Endothelial cell of umbilical vein (primary cell): ENCODE measurements at regions not wholly inside any gene's neighbourhood (a gene's known extent, or its start where the extent isn't known, plus 50 kb on each side); places are given as distances from the start of the nearest gene placed in this dataset.

Experiments
- BruUV-seq: library from RNA; stranded (reverse); fragments of 400-500 nt; replicated peaks from 2 replicates; lab custom pipeline; 2021; lab: Mats Ljungman, UMichigan
- CTCF ChIA-PET: fragments of 300-600, 350-600 bp; sonication (Branson Sonifier 250); formaldehyde crosslinking; loops from one replicate; lab custom pipeline; 2021; ENCODE audit warnings: antibody characterized with exemption, inconsistent platforms; lab: Charles Lee
- POLR2A ChIA-PET: fragments of 300-600, 350-600 bp; sonication (Branson Sonifier 250); formaldehyde crosslinking; loops from one replicate; lab custom pipeline; 2021; ENCODE audit warnings: antibody characterized with exemption, inconsistent platforms; lab: Charles Lee
- DNase-seq: peaks from one replicate; pipeline ENCODE4 v3.0.0-alpha.2; 2011; ENCODE audit warnings: low read depth, low spot score
- FAIRE-seq: peaks from 2 replicates; lab custom pipeline; 2011; peaks lifted over from hg19 to GRCh38; lab: Jason Lieb, UNC
- H2AFZ ChIP-seq: 2 replicates; pipeline ENCODE4 v1.6.0; 2012; ENCODE audit warnings: low read depth, low read length, control low read depth, inconsistent platforms
- H3K27ac ChIP-seq: 2 replicates; pipeline ENCODE4 v1.5.1; 2011; ENCODE audit warnings: low read depth, mild to moderate bottlenecking, control low read depth, low read length, moderate library complexity; ENCODE audit not compliant: insufficient read depth
- H3K27me3 ChIP-seq, 2 experiments: 2 replicates each; pipeline versions ENCODE4 v1.6.0 to v1.6.1; 2011; ENCODE audit warnings: low read length in 2 of 2, mixed read lengths in 1 of 2; ENCODE audit not compliant: control insufficient read depth in 2 of 2, insufficient read depth in 2 of 2
- H3K36me3 ChIP-seq, 2 experiments: 2 replicates in 1 of 2; 3 replicates in 1 of 2; pipeline ENCODE4 v1.5.1; 2011; ENCODE audit warnings: low read length in 2 of 2, mild to moderate bottlenecking in 1 of 2, moderate library complexity in 1 of 2; ENCODE audit not compliant: control insufficient read depth in 2 of 2, insufficient read depth in 2 of 2; ENCODE audit errors: extremely low read depth in 1 of 2
- H3K4me1 ChIP-seq: 3 replicates; pipeline ENCODE4 v1.5.1; 2011; ENCODE audit warnings: mild to moderate bottlenecking, low read length; ENCODE audit not compliant: control insufficient read depth, insufficient read depth; ENCODE audit errors: extremely low read depth
- H3K4me2 ChIP-seq: 2 replicates; pipeline ENCODE4 v1.6.1; 2011; ENCODE audit warnings: low read length, control low read depth, mixed read lengths; ENCODE audit not compliant: insufficient read depth
- H3K4me3 ChIP-seq, 3 experiments: fragments of 200-600 bp in 1 of 3; sonication (generic), shearing (Covaris generic) in 1 of 3; replicated peaks in 1 of 3; 2 replicates each; pipeline ENCODE4 v1.5.1; 2011 to 2016; ENCODE audit warnings: control low read depth in 3 of 3, low read length in 3 of 3, mild to moderate bottlenecking in 2 of 3, inconsistent platforms in 1 of 3, low read depth in 1 of 3, moderate library complexity in 1 of 3; ENCODE audit not compliant: insufficient read depth in 1 of 3
- H3K79me2 ChIP-seq: 2 replicates; pipeline ENCODE4 v1.6.0; 2012; ENCODE audit warnings: low read length, inconsistent platforms; ENCODE audit not compliant: control insufficient read depth, insufficient read depth
- H3K9ac ChIP-seq: replicated peaks from 2 replicates; pipeline ENCODE3; 2011; ENCODE audit warnings: low read length, control low read depth; ENCODE audit not compliant: insufficient read depth; ENCODE audit errors: extremely low read depth
- H3K9me1 ChIP-seq: replicated peaks from 3 replicates; pipeline ENCODE4 v1.6.0; 2011; ENCODE audit warnings: mild to moderate bottlenecking, low read length; ENCODE audit not compliant: control insufficient read depth, insufficient read depth; ENCODE audit errors: extremely low read depth
- H3K9me3 ChIP-seq: replicated peaks from 2 replicates; pipeline ENCODE4 v1.5.1; 2012; ENCODE audit warnings: low read length, inconsistent platforms; ENCODE audit not compliant: control insufficient read depth, insufficient read depth
- H4K20me1 ChIP-seq: replicated peaks from 2 replicates; pipeline ENCODE3; 2011; ENCODE audit warnings: mild to moderate bottlenecking, low read length; ENCODE audit not compliant: control insufficient read depth, insufficient read depth; ENCODE audit errors: extremely low read depth
- EZH2 ChIP-seq: IDR thresholded peaks from 2 replicates; pipeline ENCODE4 v1.6.1; 2012; ENCODE audit warnings: borderline replicate concordance, low read depth, mild to moderate bottlenecking, moderate library complexity, low read length, inconsistent platforms; ENCODE audit not compliant: severe bottlenecking
- FOS ChIP-seq: IDR thresholded peaks from 2 replicates; pipeline ENCODE4 v1.6.1; 2011; ENCODE audit warnings: mild to moderate bottlenecking, low read length, moderate library complexity, borderline replicate concordance; ENCODE audit not compliant: insufficient read depth
- GATA2 ChIP-seq: IDR thresholded peaks from 2 replicates; pipeline ENCODE4 v1.7.0; 2011; ENCODE audit warnings: low read depth, mild to moderate bottlenecking, moderate library complexity, mixed read lengths, low read length; ENCODE audit not compliant: insufficient read length, insufficient read depth
- JUN ChIP-seq: IDR thresholded peaks from 2 replicates; pipeline ENCODE4 v1.6.1; 2011; ENCODE audit warnings: borderline replicate concordance, low read depth; ENCODE audit not compliant: insufficient read length, insufficient read depth
- MYC ChIP-seq: IDR thresholded peaks from one replicate; pipeline ENCODE4 v1.6.1; 2011; ENCODE audit warnings: mild to moderate bottlenecking, low read depth, low read length
- POLR2A ChIP-seq: IDR thresholded peaks from 2 replicates; pipeline ENCODE4 v1.6.1; 2012; ENCODE audit warnings: low read depth, mild to moderate bottlenecking, control low read depth, low read length
- POLR2AphosphoS5 ChIP-seq: IDR thresholded peaks from 2 replicates; pipeline ENCODE4 v1.6.1; 2012; ENCODE audit warnings: low read depth, mild to moderate bottlenecking, control low read depth, low read length, moderate library complexity; ENCODE audit not compliant: insufficient read depth
- dilution Hi-C: fragments of 300-500 bp; cut with MboI; formaldehyde crosslinking; loops from one replicate; pipeline ENCODE4 v1.15.0; 2019; ENCODE audit warnings: low sequenced_read_pairs; ENCODE audit not compliant: extremely low pct_ligation_motif_present
- intact Hi-C: fragments of 100-400 bp; cut with micrococcal nuclease; formaldehyde crosslinking; loops from one replicate; pipeline ENCODE4 v1.10.0; 2022
- TF ChIP-seq, protein P1 (sequence below): IDR thresholded peaks from 2 replicates; pipeline ENCODE4 v1.6.1; 2011; ENCODE audit not compliant: insufficient read depth, insufficient read length
- TF ChIP-seq, protein P2 (sequence below), 2 donors: IDR thresholded peaks; 1 replicate in 1 of 2; 2 replicates in 1 of 2; pipeline ENCODE4 v1.5.1; 2011; ENCODE audit warnings: low read length in 2 of 2, mild to moderate bottlenecking in 2 of 2, moderate library complexity in 2 of 2, control low read depth in 1 of 2, inconsistent platforms in 1 of 2, low read depth in 1 of 2; ENCODE audit not compliant: insufficient read depth in 1 of 2; ENCODE audit errors: extremely low read depth in 1 of 2

DNA sequence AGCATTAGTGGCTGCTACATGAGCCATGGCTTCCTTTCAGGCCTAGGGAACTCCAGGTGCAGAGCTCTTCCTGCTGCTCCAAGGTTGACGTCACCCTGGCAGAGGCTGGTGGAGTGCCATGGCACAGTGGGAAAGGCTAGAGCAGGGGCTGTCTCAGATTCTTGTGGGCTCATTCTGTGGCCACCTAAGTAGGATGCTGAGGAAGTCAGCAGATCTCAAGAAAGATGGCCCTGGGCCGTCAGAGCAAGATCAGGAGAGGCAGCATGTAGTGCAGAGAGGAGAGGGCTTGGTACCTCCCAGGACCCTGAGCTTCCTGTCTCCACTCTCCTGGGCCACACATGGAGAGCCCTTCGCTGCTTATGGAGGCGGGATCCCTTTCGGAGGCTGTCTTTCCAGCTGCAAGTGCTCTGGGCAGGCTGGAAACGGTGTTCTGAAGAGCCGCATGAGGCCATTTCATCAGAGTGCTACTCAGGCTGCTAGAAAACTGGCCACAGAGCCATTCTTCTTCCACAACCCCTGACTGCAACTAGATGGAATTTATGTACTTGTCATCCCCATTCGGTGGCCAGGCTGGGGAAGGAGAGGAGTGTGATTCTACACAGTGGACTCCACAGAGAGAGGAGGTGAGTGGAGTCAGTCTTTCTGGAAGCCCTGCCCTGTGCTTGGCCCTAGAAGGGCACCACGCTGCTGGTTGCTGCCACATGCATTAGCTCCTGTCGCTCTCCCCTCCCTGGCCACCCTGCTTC is 304.2 kb downstream of the RPS24 start:
- no TSS peak for BruUV-seq
- Histone ChIP-seq H3K4me2 (no peak overlapping the region), H3K4me1 (peaks cover 20% of the 10 kb centered on the region), H3K79me2 (no peaks in the 10 kb centered on the region), H3K9me1 (no peaks in the 10 kb centered on the region), H3K9ac (no peak overlapping the region), H3K4me3 (no peak overlapping the region), H3K27me3 (no peaks in the 10 kb centered on the region), H4K20me1 (no peaks in the 10 kb centered on the region), H3K9me3 (no peaks in the 10 kb centered on the region), H3K36me3 (no peaks in the 10 kb centered on the region), H3K27ac (no peak overlapping the region), H2AFZ (no peak overlapping the region)
- POLR2A ChIA-PET = no interaction called here
- CTCF ChIA-PET = interaction anchor here (1.4 kb wide), 1 partner anchor 290 kb away, joined by 3 read pairs; no protein-coding TSS in a partner anchor
- TF ChIP-seq, protein P1, sequence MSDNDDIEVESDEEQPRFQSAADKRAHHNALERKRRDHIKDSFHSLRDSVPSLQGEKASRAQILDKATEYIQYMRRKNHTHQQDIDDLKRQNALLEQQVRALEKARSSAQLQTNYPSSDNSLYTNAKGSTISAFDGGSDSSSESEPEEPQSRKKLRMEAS = no peak
- TF ChIP-seq EZH2 (no peak), POLR2AphosphoS5 (no peak), GATA2 (no peak), MYC (no peak), JUN (no peak), FOS (no peak), POLR2A (no peak)
- TF ChIP-seq, protein P2, sequence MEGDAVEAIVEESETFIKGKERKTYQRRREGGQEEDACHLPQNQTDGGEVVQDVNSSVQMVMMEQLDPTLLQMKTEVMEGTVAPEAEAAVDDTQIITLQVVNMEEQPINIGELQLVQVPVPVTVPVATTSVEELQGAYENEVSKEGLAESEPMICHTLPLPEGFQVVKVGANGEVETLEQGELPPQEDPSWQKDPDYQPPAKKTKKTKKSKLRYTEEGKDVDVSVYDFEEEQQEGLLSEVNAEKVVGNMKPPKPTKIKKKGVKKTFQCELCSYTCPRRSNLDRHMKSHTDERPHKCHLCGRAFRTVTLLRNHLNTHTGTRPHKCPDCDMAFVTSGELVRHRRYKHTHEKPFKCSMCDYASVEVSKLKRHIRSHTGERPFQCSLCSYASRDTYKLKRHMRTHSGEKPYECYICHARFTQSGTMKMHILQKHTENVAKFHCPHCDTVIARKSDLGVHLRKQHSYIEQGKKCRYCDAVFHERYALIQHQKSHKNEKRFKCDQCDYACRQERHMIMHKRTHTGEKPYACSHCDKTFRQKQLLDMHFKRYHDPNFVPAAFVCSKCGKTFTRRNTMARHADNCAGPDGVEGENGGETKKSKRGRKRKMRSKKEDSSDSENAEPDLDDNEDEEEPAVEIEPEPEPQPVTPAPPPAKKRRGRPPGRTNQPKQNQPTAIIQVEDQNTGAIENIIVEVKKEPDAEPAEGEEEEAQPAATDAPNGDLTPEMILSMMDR (IDR thresholded peaks at IDR 0.05; ENCODE audit: extremely low read depth in 1 of 2, insufficient read depth in 1 of 2, low read depth in 1 of 2, low read length in 2 of 2) = no peak
- dilution Hi-C loops = no loop called here
- no peak for DNase-seq
- intact Hi-C loops = no loop called here
- FAIRE-seq = no peak
